ENCODE measurements at regions not wholly inside any gene's neighbourhood (a gene's known extent, or its start where the extent isn't known, plus 50 kb on each side); places are given as distances from the start of the nearest gene placed in this dataset.

DNA sequence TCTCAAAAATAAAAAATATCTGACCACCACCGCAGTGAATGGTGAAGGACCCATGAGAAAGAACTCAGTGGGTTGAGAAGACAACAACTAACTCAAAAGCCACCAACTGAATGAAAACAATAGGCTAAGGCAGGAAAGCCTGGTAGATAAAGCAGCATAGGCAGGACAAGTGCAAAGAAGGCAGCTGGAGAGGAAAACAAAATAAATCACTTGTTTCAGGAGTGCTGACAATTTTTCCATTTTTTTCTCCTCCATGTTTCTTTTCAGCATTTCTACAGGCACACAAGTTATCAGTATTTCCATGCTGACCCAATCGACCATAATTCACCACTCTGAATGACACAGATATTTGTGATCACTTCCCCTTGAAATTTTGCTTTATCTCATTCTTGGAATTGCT is 597.8 kb downstream of the LIG4 start:
- TF ChIP-seq, protein P1, sequence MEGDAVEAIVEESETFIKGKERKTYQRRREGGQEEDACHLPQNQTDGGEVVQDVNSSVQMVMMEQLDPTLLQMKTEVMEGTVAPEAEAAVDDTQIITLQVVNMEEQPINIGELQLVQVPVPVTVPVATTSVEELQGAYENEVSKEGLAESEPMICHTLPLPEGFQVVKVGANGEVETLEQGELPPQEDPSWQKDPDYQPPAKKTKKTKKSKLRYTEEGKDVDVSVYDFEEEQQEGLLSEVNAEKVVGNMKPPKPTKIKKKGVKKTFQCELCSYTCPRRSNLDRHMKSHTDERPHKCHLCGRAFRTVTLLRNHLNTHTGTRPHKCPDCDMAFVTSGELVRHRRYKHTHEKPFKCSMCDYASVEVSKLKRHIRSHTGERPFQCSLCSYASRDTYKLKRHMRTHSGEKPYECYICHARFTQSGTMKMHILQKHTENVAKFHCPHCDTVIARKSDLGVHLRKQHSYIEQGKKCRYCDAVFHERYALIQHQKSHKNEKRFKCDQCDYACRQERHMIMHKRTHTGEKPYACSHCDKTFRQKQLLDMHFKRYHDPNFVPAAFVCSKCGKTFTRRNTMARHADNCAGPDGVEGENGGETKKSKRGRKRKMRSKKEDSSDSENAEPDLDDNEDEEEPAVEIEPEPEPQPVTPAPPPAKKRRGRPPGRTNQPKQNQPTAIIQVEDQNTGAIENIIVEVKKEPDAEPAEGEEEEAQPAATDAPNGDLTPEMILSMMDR (conservative IDR thresholded peaks at IDR 0.05 in 1 of 2, IDR thresholded peaks at IDR 0.05 in 1 of 2; ENCODE audit: extremely low read depth in 1 of 2, insufficient read depth in 1 of 2, low read depth in 1 of 2, low read length in 2 of 2) = no peak
- no peak for TF ChIP-seq EZH2 (IDR thresholded peaks at IDR 0.05; ENCODE audit: borderline replicate concordance, low read length)
